GM10248 (cell line): ENCODE measurements at regions not wholly inside any gene's neighbourhood (a gene's known extent, or its start where the extent isn't known, plus 50 kb on each side); places are given as distances from the start of the nearest gene placed in this dataset.

Source experiments
- CTCF ChIA-PET: fragments of 300-600 bp; sonication (Branson Sonifier 250); formaldehyde crosslinking; extraction: SDS; loops from one replicate; lab custom pipeline; 2021; ENCODE audit warnings: antibody characterized with exemption; lab: Yijun Ruan, JAX
- POLR2A ChIA-PET: fragments of 350-650 bp; sonication (Branson Sonifier 250); formaldehyde crosslinking; extraction: SDS; loops from one replicate; lab custom pipeline; 2020; ENCODE audit warnings: antibody characterized with exemption; lab: Yijun Ruan, JAX
- DNase-seq: peaks from one replicate; pipeline ENCODE4 v3.0.0; 2012; ENCODE audit errors: extremely low spot score
- TF ChIP-seq, protein P1 (sequence below): IDR thresholded peaks from 2 replicates; pipeline ENCODE4 v1.5.1; 2012; ENCODE audit warnings: mild to moderate bottlenecking, low read depth; ENCODE audit errors: extremely low read depth, missing control alignments, control extremely low read depth

DNA sequence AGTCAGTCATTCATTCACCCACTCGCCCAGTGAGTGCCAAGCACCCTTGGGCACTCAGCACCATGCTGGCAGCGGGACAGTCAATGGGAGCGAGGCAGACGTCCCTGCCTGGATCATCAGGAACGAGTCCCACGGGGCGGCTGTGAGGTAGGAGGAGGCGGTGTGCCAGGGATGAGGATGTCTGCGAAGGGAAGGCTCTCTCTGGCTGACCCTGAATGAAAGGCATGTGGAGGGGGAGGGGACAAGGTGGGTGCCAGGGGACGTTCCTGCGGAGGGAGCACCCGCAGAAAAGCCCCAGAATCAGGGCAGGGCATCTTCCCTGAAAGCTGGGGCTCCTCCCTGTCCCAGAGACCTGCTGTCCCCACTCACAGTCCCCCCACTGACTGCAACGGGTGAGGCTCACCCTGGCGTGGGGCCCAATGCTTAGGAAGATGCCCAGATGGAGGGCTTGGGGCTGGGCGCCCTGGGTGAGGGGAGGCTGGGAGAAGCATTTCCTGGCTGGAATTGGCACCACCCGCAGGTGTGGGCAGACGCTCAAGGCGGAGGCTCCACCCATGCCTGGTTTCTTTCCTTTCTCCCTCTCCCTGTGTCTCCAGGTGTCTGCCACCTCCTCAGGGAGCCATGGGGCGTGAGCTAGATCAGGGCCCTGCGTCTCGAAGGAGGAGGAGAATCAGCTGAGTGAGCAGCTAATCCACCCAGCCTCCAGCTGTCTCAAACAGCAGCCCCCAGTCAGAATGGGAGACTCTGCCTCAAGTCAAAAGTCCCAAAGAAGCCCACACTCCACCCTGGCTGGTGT is 179.0 kb upstream of the PPP1R26 start:
- TF ChIP-seq, protein P1, sequence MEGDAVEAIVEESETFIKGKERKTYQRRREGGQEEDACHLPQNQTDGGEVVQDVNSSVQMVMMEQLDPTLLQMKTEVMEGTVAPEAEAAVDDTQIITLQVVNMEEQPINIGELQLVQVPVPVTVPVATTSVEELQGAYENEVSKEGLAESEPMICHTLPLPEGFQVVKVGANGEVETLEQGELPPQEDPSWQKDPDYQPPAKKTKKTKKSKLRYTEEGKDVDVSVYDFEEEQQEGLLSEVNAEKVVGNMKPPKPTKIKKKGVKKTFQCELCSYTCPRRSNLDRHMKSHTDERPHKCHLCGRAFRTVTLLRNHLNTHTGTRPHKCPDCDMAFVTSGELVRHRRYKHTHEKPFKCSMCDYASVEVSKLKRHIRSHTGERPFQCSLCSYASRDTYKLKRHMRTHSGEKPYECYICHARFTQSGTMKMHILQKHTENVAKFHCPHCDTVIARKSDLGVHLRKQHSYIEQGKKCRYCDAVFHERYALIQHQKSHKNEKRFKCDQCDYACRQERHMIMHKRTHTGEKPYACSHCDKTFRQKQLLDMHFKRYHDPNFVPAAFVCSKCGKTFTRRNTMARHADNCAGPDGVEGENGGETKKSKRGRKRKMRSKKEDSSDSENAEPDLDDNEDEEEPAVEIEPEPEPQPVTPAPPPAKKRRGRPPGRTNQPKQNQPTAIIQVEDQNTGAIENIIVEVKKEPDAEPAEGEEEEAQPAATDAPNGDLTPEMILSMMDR = no peak
- ChIA-PET CTCF (no interaction called here), POLR2A (no interaction called here)
- DNase-seq = peak; percentile 14

DNA sequence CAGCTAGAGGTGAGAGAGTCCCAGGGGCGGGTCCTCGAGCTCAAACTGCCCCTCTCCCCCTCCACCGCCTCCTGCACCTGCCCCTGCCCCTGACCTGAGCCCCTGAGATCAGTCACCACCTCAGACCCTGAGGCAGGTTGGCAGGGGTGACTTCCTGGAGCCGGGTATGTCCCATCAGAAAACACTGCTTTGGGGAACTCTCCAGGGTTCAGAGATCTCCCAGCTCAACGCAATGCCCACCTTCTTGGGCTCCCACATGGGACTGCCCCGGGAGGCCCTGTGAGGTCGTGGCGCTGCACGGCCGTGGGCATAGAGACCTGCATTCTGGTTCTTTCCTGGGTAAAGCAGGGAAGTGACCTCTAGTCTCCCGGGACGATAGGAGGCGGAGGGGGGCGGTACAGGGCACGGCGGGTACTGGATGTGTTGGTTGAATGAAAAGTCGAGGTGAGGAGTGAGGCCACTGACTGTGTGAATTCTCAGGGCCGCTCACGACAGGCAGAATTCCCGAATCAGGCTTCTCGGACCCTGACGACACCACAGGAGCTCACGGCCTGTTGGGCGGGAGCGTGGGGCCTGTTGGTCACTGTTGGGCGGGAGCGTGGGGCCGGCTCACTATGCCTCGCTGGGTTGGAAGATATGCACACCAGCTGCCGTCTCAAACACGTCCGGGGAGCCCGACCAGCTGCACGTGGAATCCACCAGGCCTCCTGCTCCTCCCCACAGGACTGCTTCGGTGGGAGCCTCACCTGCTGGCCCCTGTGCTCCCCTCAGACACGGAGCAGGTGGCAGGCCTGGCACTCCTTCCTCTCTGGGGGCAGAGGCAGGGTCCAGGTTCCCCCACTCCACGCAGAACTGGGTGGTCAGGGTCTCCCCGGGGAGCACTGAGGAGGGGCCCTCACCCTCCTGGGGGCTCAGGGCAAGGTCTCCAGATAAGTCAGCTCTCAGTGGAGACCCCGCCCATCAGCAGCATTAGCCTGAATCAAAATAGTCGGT is 178.0 kb upstream of the PPP1R26 start:
- POLR2A ChIA-PET = no interaction called here
- CTCF ChIA-PET = no interaction called here
- TF ChIP-seq, protein P1 = no peak
- DNase-seq = peak; percentile 10

DNA sequence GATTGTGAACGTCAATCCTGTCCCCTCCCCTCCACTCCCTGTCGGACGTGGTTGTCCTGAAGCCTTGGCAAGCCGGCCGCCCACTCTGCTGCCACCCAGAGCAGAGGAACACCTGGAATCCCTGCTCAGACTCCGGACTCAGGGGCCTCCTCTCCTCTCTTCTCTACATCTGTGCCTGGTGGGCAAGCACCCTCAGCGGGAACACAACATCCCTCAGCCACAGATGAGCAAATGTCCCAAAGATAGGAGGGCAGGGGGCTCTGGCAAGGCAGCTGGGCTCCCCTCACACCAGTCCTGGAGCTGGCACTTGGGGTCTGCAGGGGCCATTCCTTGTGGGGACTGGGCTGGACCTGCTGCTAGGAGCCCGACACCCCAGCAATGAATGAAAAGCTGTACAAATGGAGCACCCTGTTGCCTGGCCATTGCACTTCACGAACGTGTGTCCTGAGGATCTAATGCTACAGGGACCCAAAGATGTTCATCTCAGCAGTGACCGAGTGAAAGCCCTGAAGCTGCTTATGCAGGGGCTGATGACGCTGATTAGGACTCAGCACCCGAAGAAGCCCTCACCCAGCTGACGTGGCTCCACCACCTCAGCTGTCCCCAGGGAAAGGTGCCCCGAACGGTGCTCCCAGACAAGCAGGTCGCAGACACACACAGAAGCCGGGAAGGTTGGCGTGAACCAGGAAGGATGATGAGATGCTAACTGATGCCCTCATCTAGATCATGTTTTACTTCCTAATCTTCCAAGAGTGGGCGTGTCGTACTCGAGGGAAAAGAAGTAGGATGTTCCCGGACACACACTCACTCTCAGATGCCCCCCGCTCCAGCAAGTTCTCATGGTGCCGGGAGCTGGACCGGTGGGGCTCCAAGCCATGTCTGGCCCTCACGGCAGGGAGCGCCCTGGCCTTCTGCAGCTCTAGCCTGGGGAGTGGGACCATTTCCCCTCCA is 177.0 kb upstream of the PPP1R26 start:
- ChIA-PET CTCF (no interaction called here), POLR2A (no interaction called here)
- TF ChIP-seq, protein P1 = no peak

DNA sequence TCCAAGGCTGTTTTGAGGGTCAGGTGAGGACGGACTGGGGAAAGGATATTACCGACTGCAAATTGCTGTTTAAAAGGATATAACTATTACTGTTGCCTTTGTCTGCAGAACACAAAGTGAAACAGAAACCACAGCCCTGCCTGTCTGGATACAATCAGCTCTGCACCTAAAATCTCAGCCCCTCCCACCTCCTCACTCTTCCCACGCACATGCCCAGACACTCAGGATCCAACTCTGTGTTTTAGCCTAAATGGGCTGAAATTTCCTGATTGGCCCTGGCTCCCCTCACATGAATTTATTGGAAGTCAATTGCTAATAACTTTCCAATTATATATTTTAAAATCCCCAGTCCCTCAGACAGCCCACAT is 176.3 kb upstream of the PPP1R26 start:
- TF ChIP-seq, protein P1 = no peak
- DNase-seq = peak; percentile 28
- POLR2A ChIA-PET = no interaction called here
- CTCF ChIA-PET = no interaction called here

More for the DNA sequence above, 177.0 kb upstream of the PPP1R26 start:
- DNase-seq = peak; percentile 22

DNA sequence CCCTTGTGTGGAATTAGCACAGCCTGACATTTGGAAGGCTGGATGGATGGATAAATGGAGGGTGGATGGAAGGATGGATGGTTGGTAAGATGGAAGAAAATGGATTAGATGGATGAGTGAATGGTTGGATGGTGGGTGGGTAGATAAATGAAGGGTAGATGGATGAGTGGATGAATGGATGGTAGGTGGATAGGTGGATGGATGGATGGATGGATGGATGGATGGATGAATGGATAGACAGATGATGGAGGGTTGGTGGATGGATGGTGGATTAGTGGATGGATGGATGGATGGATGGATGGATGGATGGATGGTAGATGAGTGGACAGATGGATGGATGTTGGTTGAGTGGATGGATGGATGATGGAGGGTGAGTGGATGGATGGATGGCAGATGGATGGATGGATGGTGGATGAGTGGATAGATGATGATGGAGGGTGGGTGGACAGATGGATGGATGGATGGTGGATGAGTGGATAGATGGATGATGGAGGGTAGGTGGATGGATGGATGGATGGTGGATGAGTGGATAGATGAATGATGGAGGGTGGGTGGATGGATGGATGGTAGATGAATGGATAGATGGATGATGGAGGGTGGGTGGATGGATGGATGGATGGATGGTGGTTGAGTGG is 175.6 kb upstream of the PPP1R26 start:
- POLR2A ChIA-PET = no interaction called here
- DNase-seq = no peak
- CTCF ChIA-PET = no interaction called here
- TF ChIP-seq, protein P1 = no peak

DNA sequence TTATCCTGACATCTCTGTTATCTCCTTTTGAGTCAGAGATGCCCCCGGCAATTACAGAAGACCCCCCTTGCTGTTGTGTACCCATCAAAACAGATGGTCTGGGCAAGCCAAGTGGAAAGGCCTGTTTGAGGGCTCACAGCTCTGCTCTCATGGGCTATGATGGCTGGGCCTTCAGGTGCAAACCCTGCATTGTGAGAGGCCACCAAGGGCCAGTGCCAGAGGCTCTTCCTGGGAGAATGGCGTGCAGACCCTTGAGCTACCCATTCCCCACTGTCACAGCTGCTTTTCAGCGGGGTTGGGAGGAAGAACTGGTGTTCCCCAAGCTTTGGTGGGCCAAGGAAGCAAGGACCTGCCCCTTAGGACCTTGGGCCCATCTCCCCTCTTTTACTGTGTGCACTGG is 174.7 kb upstream of the PPP1R26 start:
- ChIA-PET CTCF (no interaction called here), POLR2A (no interaction called here)
- TF ChIP-seq, protein P1 = no peak
- peak; percentile 10 for DNase-seq
